ENCODE measurements at regions not wholly inside any gene's neighbourhood (a gene's known extent, or its start where the extent isn't known, plus 50 kb on each side); places are given as distances from the start of the nearest gene placed in this dataset.
"Not testable (repeated sequence)": the region's sequence is repeated elsewhere in the genome, so short reads cannot be mapped to it uniquely, and the experiment has no call there.

GRCh38 chr12:67107751-67108269, 161.3 kb upstream of the CAND1 start:
- Histone ChIP-seq H3K4ac (ENCODE audit: low read length) (no peak overlapping the region), H3K9me3 (replicated peaks in 1 of 2; ENCODE audit: control insufficient read depth in 2 of 2, insufficient read depth in 1 of 2, low read depth in 1 of 2, low read length in 2 of 2) (peaks cover 4 to 5% of the 10 kb centered on the region in 2 donors), H3K4me1 (ENCODE audit: control insufficient read depth in 2 of 2, insufficient read depth in 1 of 2, low read depth in 1 of 2, low read length in 2 of 2) (peaks cover 0 to 4% of the 10 kb centered on the region in 2 donors), H3K9ac (ENCODE audit: low read depth, low read length, poor library complexity) (no peak overlapping the region), H3K23ac (ENCODE audit: low read depth, low read length, poor library complexity) (no peak overlapping the region), H3K27me3 (ENCODE audit: control insufficient read depth in 3 of 3, insufficient read depth in 3 of 3, low read depth in 1 of 3, low read length in 3 of 3) (no peaks in the 10 kb centered on the region), H3K4me2 (ENCODE audit: insufficient read depth, low read length, poor library complexity, severe bottlenecking) (no peak overlapping the region), H2AFZ (ENCODE audit: low read length) (no peak overlapping the region), H2BK120ac (ENCODE audit: low read depth, low read length) (no peak overlapping the region), H2BK15ac (ENCODE audit: low read length) (no peak overlapping the region), H3K27ac (replicated peaks; ENCODE audit: low read length) (no peak overlapping the region), H3K36me3 (replicated peaks in 1 of 2; ENCODE audit: control insufficient read depth in 2 of 2, insufficient read depth in 2 of 2, low read length in 2 of 2) (no peaks in the 10 kb centered on the region), H4K8ac (ENCODE audit: low read depth, low read length) (no peak overlapping the region), H3K4me3 (ENCODE audit: low read length in 2 of 2) (no peak overlapping the region), H2AK5ac (ENCODE audit: low read depth, low read length) (no peak overlapping the region), H3K14ac (ENCODE audit: low read length) (no peak overlapping the region), H3K79me1 (ENCODE audit: low read depth, low read length) (no peaks in the 10 kb centered on the region), H3K18ac (ENCODE audit: low read length) (no peak overlapping the region), H4K91ac (ENCODE audit: low read depth, low read length, poor library complexity) (no peak overlapping the region), H2BK5ac (ENCODE audit: low read length) (no peak overlapping the region), H2BK12ac (ENCODE audit: low read length) (no peak overlapping the region)
- DNase-seq (ENCODE audit: low spot score): no peak
- WGBS, 2 donors (ENCODE audit: extremely low coverage in 2 of 2, insufficient read length in 2 of 2, insufficient replicate concordance in 1 of 2): no CpG with 5 or more reads among the region's 1 CpG

- H2BK15ac ChIP-seq (ENCODE audit: low read length); H2AFZ ChIP-seq (ENCODE audit: low read length); H3K79me1 ChIP-seq (ENCODE audit: low read depth, low read length); H3K18ac ChIP-seq (ENCODE audit: low read length); H2BK12ac ChIP-seq (ENCODE audit: low read length); H3K27ac ChIP-seq (replicated peaks; ENCODE audit: low read length); H3K9ac ChIP-seq (ENCODE audit: low read depth, low read length, poor library complexity); H4K91ac ChIP-seq (ENCODE audit: low read depth, low read length, poor library complexity); H2BK120ac ChIP-seq (ENCODE audit: low read depth, low read length); H2BK5ac ChIP-seq (ENCODE audit: low read length); H2AK5ac ChIP-seq (ENCODE audit: low read depth, low read length); H3K14ac ChIP-seq (ENCODE audit: low read length); DNase-seq (ENCODE audit: low spot score); H3K4ac ChIP-seq (ENCODE audit: low read length); H3K9me3 ChIP-seq (replicated peaks in 1 of 2; ENCODE audit: control insufficient read depth in 2 of 2, insufficient read depth in 1 of 2, low read depth in 1 of 2, low read length in 2 of 2); H3K4me2 ChIP-seq (ENCODE audit: insufficient read depth, low read length, poor library complexity, severe bottlenecking); H3K4me1 ChIP-seq (ENCODE audit: control insufficient read depth in 2 of 2, insufficient read depth in 1 of 2, low read depth in 1 of 2, low read length in 2 of 2); H3K4me3 ChIP-seq (ENCODE audit: low read length in 2 of 2); H3K23ac ChIP-seq (ENCODE audit: low read depth, low read length, poor library complexity); H3K36me3 ChIP-seq (replicated peaks in 1 of 2; ENCODE audit: control insufficient read depth in 2 of 2, insufficient read depth in 2 of 2, low read length in 2 of 2); H3K27me3 ChIP-seq (ENCODE audit: control insufficient read depth in 3 of 3, insufficient read depth in 3 of 3, low read depth in 1 of 3, low read length in 3 of 3); H4K8ac ChIP-seq (ENCODE audit: low read depth, low read length): not testable (repeated sequence)
- no CpG with 5 or more reads among the region's 2 CpGs for WGBS, 2 donors (ENCODE audit: extremely low coverage in 2 of 2, insufficient read length in 2 of 2, insufficient replicate concordance in 1 of 2)
These were observed 158.8 kb upstream of the CAND1 start for GRCh38 chr12:67110345-67110744.

- H3K79me1 ChIP-seq (ENCODE audit: low read depth, low read length): no peaks in the 10 kb centered on the region
- H3K4ac ChIP-seq (ENCODE audit: low read length): no peak overlapping the region
- H3K9me3 ChIP-seq (replicated peaks in 1 of 2; ENCODE audit: control insufficient read depth in 2 of 2, insufficient read depth in 1 of 2, low read depth in 1 of 2, low read length in 2 of 2): peaks cover 4 to 5% of the 10 kb centered on the region in 2 donors
- H2AK5ac ChIP-seq (ENCODE audit: low read depth, low read length): no peak overlapping the region
- no peak overlapping the region for H3K4me2 ChIP-seq (ENCODE audit: insufficient read depth, low read length, poor library complexity, severe bottlenecking)
- no peaks in the 10 kb centered on the region for H3K36me3 ChIP-seq (replicated peaks in 1 of 2; ENCODE audit: control insufficient read depth in 2 of 2, insufficient read depth in 2 of 2, low read length in 2 of 2)
- DNase-seq (ENCODE audit: low spot score): no peak
- H3K4me3 ChIP-seq (ENCODE audit: low read length in 2 of 2): no peak overlapping the region
- WGBS, 2 donors (ENCODE audit: extremely low coverage in 2 of 2, insufficient read length in 2 of 2, insufficient replicate concordance in 1 of 2): no CpG with 5 or more reads among the region's 4 CpGs
- H2BK120ac ChIP-seq (ENCODE audit: low read depth, low read length): no peak overlapping the region
- H3K9ac ChIP-seq (ENCODE audit: low read depth, low read length, poor library complexity): no peak overlapping the region
- H3K23ac ChIP-seq (ENCODE audit: low read depth, low read length, poor library complexity): no peak overlapping the region
- peaks cover 0 to 5% of the 10 kb centered on the region in 2 donors for H3K4me1 ChIP-seq (ENCODE audit: control insufficient read depth in 2 of 2, insufficient read depth in 1 of 2, low read depth in 1 of 2, low read length in 2 of 2)
- H4K91ac ChIP-seq (ENCODE audit: low read depth, low read length, poor library complexity): no peak overlapping the region
- no peak overlapping the region for H4K8ac ChIP-seq (ENCODE audit: low read depth, low read length)
- no peak overlapping the region for H2BK15ac ChIP-seq (ENCODE audit: low read length)
- H2AFZ ChIP-seq (ENCODE audit: low read length): no peak overlapping the region
- no peak overlapping the region for H3K27ac ChIP-seq (replicated peaks; ENCODE audit: low read length)
- H3K18ac ChIP-seq (ENCODE audit: low read length): no peak overlapping the region
- no peak overlapping the region for H2BK5ac ChIP-seq (ENCODE audit: low read length)
- H3K27me3 ChIP-seq (ENCODE audit: control insufficient read depth in 3 of 3, insufficient read depth in 3 of 3, low read depth in 1 of 3, low read length in 3 of 3): no peaks in the 10 kb centered on the region
- no peak overlapping the region for H2BK12ac ChIP-seq (ENCODE audit: low read length)
- no peak overlapping the region for H3K14ac ChIP-seq (ENCODE audit: low read length)
These were observed 158.0 kb upstream of the CAND1 start for GRCh38 chr12:67111182-67111581.

GRCh38 chr12:67112586-67112985, 156.6 kb upstream of the CAND1 start:
- no peak overlapping the region for H2BK120ac ChIP-seq (ENCODE audit: low read depth, low read length)
- no peak overlapping the region for H3K4ac ChIP-seq (ENCODE audit: low read length)
- H2BK5ac ChIP-seq (ENCODE audit: low read length): no peak overlapping the region
- no peak overlapping the region for H3K14ac ChIP-seq (ENCODE audit: low read length)
- no peak overlapping the region for H3K27ac ChIP-seq (replicated peaks; ENCODE audit: low read length)
- H3K18ac ChIP-seq (ENCODE audit: low read length): no peak overlapping the region
- no peak overlapping the region for H2BK15ac ChIP-seq (ENCODE audit: low read length)
- H2AFZ ChIP-seq (ENCODE audit: low read length): no peak overlapping the region
- H4K91ac ChIP-seq (ENCODE audit: low read depth, low read length, poor library complexity): no peak overlapping the region
- H3K9me3 ChIP-seq (replicated peaks in 1 of 2; ENCODE audit: control insufficient read depth in 2 of 2, insufficient read depth in 1 of 2, low read depth in 1 of 2, low read length in 2 of 2): no peaks in the 10 kb centered on the region
- no peak overlapping the region for H3K23ac ChIP-seq (ENCODE audit: low read depth, low read length, poor library complexity)
- H3K79me1 ChIP-seq (ENCODE audit: low read depth, low read length): no peaks in the 10 kb centered on the region
- H3K36me3 ChIP-seq (replicated peaks in 1 of 2; ENCODE audit: control insufficient read depth in 2 of 2, insufficient read depth in 2 of 2, low read length in 2 of 2): no peaks in the 10 kb centered on the region
- H3K4me3 ChIP-seq (ENCODE audit: low read length in 2 of 2): no peak overlapping the region
- H4K8ac ChIP-seq (ENCODE audit: low read depth, low read length): no peak overlapping the region
- no peak overlapping the region for H3K9ac ChIP-seq (ENCODE audit: low read depth, low read length, poor library complexity)
- no peak overlapping the region for H2AK5ac ChIP-seq (ENCODE audit: low read depth, low read length)
- no peak overlapping the region for H3K4me2 ChIP-seq (ENCODE audit: insufficient read depth, low read length, poor library complexity, severe bottlenecking)
- no peak for DNase-seq (ENCODE audit: low spot score)
- peaks cover 0 to 5% of the 10 kb centered on the region in 2 donors for H3K4me1 ChIP-seq (ENCODE audit: control insufficient read depth in 2 of 2, insufficient read depth in 1 of 2, low read depth in 1 of 2, low read length in 2 of 2)
- H2BK12ac ChIP-seq (ENCODE audit: low read length): no peak overlapping the region
- H3K27me3 ChIP-seq (ENCODE audit: control insufficient read depth in 3 of 3, insufficient read depth in 3 of 3, low read depth in 1 of 3, low read length in 3 of 3): no peaks in the 10 kb centered on the region
- no CpG with 5 or more reads among the region's 5 CpGs for WGBS, 2 donors (ENCODE audit: extremely low coverage in 2 of 2, insufficient read length in 2 of 2, insufficient replicate concordance in 1 of 2)

Measured in neuronal stem cell (in vitro differentiated cells).